CD4-positive, alpha-beta T cell treated with Interleukin-2 at 100 ng/mL for 4 hours (primary cell): ENCODE measurements at regions not wholly inside any gene's neighbourhood (a gene's known extent, or its start where the extent isn't known, plus 50 kb on each side); places are given as distances from the start of the nearest gene placed in this dataset.
"Not testable (repeated sequence)": the region's sequence is repeated elsewhere in the genome, so short reads cannot be mapped to it uniquely, and the experiment has no call there.

Experiments used
- DNase-seq: peaks from one replicate; pipeline ENCODE4 v3.0.0-alpha.2; 2020; ENCODE audit warnings: low spot score

DNA sequence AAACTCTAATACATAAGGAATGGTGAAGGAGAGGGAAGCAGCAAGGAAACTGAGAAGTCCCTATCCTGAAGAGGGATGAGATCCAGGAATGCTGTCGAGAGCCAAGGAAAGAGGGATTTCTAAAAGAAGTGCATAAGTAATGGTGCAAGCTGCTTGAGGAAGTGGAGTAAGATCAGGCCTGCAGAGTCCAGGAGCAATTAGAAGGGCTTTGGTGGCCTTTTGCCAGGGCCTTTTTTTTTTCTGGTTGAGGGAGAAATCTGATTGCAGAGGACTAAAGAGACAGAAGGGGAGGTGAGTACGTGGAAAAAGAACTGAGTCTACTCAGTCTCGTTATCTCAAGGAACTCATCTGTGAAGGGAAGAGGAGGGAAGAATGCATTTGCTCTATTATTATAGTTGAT lies 396.2 kb downstream of the UTRN start:
- DNase-seq = no peak

- no peak for DNase-seq
Observed at GRCh38 chr6:144683216-144684070, 398.3 kb downstream of the UTRN start.

- no peak for DNase-seq
Observed at GRCh38 chr6:144688713-144689112, 403.6 kb downstream of the UTRN start.

GRCh38 chr6:144689503-144690040 lies 404.4 kb downstream of the UTRN start:
- DNase-seq = no peak

- no peak for DNase-seq
Observed at GRCh38 chr6:144690133-144690532, 405.0 kb downstream of the UTRN start.

- no peak for DNase-seq
Observed at GRCh38 chr6:144690666-144691065, 405.5 kb downstream of the UTRN start.

DNA sequence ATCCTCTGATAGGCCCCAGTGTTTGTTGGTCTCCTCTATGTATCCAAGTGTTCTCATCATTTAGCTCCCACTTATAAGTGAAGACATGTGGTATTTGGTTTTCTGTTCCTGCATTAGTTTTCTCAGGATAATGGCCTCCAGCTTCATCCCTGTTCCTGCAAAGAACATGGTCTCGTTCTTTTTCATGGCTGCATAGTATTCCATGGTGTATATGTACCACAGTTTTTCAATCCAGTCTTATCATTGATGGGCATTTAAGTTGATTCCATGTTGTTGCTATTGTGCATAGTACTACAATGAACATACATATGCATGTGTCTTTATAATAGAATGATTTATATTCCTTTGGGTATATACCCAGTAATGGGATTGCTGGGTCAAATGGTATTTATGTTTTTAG lies 406.9 kb downstream of the UTRN start:
- not testable (repeated sequence) for DNase-seq

DNA sequence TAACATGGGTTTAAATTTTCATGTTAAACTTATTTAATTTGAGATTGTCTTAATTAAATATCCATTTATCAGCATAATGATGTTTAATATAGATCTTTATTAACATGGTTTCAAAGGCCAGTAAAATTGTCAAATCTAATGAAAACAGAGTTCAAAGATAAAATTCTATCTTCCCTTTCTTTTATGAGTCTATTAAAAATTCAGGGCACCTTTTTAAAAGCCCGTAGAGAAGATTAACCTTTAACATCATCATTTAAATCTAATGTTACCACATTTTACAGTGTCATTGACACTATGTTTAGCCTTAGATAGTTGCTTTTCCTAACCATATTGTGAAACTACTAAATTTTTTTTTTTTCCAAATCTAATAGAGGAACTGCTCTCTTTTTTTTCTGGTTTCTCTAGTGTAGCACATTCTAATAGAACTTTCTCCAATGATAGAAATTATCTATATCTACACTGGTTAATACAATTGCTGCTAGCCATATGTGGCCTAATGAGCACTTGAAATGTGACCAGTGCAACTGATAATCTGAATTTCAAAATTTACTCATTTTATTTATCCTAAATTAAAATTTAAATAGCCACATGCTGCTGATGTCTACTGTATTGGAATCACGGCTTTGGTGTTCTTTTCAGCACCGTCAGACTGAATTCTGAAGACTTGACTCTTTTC lies 410.9 kb downstream of the UTRN start:
- DNase-seq = no peak

GRCh38 chr6:144696610-144697368 lies 411.7 kb downstream of the UTRN start:
- no peak for DNase-seq

DNA sequence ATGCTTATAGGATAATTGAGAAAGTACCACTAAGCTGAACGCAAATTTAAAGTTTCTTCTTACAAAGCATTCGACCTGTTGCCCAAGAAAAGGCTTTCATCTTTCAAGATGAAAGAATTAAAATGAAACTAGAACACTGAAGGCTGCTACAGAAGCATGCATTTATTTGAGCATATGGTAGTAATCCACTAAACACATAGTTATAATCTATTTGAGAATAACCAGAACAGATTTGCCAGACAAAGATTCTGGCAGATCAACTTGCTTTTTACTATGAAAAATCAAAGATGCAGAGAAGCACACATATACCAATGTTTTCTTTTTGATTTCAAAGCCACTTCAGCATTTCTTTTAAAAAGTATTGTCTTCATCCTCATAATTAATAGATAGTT lies 412.2 kb downstream of the UTRN start:
- DNase-seq = no peak

- DNase-seq = no peak
Observed at GRCh38 chr6:144697801-144698200, 412.7 kb downstream of the UTRN start.

DNA sequence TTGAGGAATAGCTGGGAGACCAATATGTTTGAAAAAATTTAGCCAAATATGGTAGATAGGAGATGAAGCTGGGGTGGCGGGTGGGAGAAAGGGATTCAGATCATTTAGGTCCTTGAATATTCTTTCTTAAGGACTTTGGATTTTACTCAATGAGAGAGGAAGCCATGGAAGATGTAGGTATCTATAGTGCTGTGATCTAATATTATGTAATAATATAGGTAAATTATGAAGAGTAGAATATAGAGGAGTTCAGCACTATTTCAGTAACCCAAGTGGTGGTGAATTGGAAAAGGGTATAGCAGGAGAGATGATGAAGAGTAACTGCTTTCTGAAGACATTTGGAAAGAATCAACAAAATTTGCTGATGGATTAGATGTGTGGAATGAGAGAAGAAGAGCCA lies 417.6 kb downstream of the UTRN start:
- DNase-seq = no peak

DNA sequence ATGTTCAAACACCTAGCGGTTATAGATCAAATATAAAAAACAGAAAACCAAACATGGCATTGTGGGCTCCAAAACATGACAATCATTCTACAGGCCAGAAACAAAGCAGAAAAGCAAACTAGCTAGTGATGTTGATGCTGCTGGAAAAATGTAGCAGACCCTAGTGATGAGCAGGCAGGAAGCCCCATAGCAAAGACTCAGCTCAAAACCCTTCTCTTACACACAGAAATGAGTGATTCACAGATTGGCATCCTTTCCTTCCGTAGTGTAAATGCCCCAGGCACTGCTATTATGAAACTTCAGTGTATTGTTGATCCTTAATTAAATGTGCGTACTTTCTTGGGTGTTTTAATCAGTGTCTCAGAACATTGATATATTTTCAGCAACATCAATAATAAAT lies 425.1 kb downstream of the UTRN start:
- DNase-seq = no peak

- no peak for DNase-seq
Observed at GRCh38 chr6:144711661-144712060, 426.5 kb downstream of the UTRN start.

DNA sequence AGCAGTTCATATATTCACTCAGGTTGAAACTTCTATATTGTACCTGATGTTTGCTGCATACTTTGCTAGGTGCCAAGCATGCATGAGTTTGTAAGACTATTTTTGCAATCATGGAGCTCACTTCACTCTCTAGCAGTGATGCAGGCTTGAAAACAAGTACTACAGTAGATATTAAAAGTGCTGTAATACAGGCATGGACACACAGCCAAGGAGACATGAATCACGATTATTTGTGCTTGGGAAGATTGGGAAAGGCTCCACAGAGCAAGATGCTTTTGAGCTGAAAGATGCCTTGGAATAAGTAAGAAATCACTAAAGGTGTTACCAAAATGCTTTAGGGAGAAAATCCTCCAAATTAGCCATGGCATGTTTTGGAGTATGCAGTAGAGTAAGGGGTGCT lies 427.4 kb downstream of the UTRN start:
- no peak for DNase-seq

DNA sequence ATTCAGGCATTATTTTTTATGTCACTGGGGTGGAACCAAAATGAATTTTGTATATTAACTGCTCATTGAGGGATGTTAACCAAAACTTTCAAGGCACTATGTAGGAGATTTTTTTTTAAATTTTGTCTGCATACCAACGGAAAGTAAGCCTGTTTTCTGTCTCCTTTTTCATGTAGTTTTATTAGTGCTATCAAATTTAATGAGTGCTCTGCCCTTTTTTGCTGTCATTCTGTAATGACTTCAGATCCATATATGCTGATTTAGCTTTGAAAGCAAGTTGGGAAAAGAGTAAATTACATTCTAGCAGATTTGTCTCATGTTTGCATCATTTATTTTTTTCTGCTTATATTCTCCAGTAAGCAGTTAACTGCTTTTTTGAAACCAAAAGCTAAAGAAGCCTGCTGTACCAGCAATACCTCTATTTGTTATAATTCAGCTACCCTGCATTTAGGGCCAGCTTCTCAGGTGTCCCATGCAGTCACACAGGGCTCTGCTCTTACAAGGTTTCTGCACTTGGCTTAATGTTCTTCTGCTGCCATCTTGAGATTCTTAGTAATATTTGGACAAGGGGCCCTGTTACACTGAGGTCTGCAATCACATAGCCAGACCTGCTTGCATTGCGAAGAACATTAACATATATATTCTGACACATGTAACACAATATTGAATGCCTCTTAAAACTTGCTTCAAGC lies 429.0 kb downstream of the UTRN start:
- DNase-seq = no peak

DNA sequence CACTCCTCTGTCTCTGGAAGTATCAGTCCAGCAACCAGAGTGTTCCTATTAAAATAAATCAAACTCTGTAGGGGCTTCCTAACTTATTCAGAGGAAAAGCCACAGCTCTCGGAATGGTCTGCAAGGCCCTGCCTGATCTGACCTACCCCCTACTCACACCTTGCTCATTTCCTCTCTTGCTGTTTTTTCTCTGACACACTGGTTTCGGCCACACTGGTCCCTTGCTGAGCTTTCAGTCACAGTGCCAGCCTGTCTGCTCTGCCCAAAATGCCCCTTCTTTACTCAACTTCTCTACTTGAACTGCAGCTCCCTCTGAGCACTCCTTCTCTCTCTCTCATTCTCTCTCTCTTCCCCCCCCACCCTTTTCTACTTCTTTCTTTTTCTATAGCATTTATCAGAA lies 430.2 kb downstream of the UTRN start:
- no peak for DNase-seq

- no peak for DNase-seq
Observed at GRCh38 chr6:144718431-144718830, 433.3 kb downstream of the UTRN start.

- no peak for DNase-seq
Observed at GRCh38 chr6:144721232-144721631, 436.1 kb downstream of the UTRN start.

- no peak for DNase-seq
Observed at GRCh38 chr6:144722154-144722737, 437.1 kb downstream of the UTRN start.

- DNase-seq = no peak
Observed at GRCh38 chr6:144722925-144723324, 437.8 kb downstream of the UTRN start.

DNA sequence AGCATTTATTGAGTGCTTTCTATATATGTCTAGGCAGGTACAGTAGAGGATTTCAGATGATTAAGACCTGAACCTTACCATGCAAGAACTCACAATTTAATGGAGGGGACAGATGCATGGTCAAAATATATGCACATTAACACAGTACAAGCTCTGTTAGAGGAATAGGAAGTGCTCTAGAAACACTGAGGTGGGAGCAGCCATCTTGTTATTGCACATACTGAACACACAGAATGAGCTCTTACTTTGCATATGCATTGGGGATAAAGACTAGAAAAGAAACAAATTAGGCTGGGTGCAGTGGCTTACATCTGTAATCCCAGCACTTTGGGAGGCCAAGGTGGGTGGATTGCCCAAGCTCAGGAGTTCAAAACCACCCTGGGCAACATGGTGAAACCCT lies 438.3 kb downstream of the UTRN start:
- DNase-seq = no peak
